ENCODE measurements at regions not wholly inside any gene's neighbourhood (a gene's known extent, or its start where the extent isn't known, plus 50 kb on each side); places are given as distances from the start of the nearest gene placed in this dataset.

DNA sequence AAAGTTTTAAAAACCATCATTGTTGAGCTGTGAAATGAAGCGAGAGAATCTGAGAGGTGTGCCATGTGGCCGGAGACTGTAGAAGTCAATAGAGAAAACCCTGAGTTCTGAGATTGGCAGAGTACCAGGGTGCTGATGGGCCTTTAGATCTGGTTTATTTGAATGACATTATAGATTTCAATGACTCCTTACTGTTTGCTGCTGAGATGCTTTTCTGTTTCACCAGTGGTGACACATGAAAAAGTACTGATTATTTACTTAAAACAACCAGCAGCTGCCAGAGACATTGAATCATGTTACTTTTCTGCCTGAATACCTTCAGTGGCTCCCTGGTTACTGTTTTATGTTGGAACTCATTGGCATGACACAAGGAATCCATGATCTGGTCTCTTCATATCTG, 602.7 kb upstream of the ZNF804A start:
- Histone ChIP-seq H3K4me1 (no peaks in the 10 kb centered on the region), H3K27ac (no peak overlapping the region), H3K36me3 (no peaks in the 10 kb centered on the region), H3K4me3 (no peak overlapping the region), H3K27me3 (no peaks in the 10 kb centered on the region), H3K9me3 (no peaks in the 10 kb centered on the region)
- TF ChIP-seq POLR2AphosphoS5 (IDR thresholded peaks at IDR 0.05) (no peak), POLR2A (IDR thresholded peaks at IDR 0.05) (no peak), EP300 (IDR thresholded peaks at IDR 0.05) (no peak)
- TF ChIP-seq, protein P1, sequence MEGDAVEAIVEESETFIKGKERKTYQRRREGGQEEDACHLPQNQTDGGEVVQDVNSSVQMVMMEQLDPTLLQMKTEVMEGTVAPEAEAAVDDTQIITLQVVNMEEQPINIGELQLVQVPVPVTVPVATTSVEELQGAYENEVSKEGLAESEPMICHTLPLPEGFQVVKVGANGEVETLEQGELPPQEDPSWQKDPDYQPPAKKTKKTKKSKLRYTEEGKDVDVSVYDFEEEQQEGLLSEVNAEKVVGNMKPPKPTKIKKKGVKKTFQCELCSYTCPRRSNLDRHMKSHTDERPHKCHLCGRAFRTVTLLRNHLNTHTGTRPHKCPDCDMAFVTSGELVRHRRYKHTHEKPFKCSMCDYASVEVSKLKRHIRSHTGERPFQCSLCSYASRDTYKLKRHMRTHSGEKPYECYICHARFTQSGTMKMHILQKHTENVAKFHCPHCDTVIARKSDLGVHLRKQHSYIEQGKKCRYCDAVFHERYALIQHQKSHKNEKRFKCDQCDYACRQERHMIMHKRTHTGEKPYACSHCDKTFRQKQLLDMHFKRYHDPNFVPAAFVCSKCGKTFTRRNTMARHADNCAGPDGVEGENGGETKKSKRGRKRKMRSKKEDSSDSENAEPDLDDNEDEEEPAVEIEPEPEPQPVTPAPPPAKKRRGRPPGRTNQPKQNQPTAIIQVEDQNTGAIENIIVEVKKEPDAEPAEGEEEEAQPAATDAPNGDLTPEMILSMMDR (IDR thresholded peaks at IDR 0.05), result no peak
- WGBS, 2 donors, result 86 to 87% methylated on average over 2 of the region's 2 CpGs
- DNase-seq (no peak), ATAC-seq (ENCODE audit: low FRiP score in 2 of 2) (no peak)

DNA sequence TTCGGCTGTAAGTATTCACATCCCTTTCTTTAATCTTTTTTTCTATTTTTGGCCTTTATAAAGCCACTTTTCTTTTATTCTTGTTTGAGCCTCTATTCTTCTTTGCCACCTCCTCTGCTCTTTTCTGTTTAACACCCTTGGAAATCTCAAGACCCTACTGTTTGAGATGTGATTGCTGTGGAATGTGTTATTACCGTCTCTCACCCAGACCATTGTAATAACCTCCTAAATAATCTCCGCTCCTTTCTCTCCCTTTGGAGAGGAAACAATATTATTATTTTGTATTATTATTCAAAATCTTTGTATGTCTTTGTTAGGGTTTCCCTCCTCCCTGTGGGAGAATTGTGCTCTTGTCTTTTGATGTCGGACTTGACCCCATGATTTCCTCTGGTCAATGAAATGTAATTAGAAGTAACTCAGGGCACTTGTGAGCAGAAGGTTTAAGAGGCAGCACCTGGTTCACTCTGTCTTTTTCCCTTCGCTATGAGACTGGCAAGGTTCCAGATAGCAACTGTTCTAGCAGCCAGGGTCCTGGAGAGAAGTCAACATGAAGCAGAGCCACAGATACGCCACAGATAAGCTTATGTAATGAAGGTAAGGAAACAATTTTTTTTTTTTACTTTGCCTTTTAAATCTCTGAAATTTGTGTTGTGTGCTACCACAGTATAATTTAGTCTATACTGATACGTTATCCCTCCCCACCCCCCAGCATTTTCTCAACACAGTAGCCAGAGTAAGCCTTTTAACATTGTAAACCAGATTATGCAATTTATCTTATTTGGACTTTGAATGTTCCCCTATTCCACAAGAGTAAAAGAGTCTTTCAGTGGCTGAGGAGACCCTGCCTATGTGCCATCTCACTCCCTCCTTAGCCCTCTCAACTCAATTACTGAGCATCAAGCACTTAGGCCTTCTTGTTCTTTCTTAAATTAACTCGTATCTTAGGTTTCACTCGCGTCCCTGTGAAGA, 601.2 kb upstream of the ZNF804A start:
- Histone ChIP-seq H3K4me1 (no peaks in the 10 kb centered on the region), H3K9me3 (no peaks in the 10 kb centered on the region), H3K27me3 (no peaks in the 10 kb centered on the region), H3K4me3 (no peak overlapping the region), H3K27ac (no peak overlapping the region), H3K36me3 (no peaks in the 10 kb centered on the region)
- ATAC-seq (ENCODE audit: low FRiP score in 2 of 2) (no peak), DNase-seq (no peak)
- TF ChIP-seq POLR2AphosphoS5 (IDR thresholded peaks at IDR 0.05) (no peak), EP300 (IDR thresholded peaks at IDR 0.05) (no peak), POLR2A (IDR thresholded peaks at IDR 0.05) (no peak)
- TF ChIP-seq, protein P1 (IDR thresholded peaks at IDR 0.05), result no peak
- 60 to 65% methylated on average over 10 of the region's 10 CpGs for WGBS, 2 donors

DNA sequence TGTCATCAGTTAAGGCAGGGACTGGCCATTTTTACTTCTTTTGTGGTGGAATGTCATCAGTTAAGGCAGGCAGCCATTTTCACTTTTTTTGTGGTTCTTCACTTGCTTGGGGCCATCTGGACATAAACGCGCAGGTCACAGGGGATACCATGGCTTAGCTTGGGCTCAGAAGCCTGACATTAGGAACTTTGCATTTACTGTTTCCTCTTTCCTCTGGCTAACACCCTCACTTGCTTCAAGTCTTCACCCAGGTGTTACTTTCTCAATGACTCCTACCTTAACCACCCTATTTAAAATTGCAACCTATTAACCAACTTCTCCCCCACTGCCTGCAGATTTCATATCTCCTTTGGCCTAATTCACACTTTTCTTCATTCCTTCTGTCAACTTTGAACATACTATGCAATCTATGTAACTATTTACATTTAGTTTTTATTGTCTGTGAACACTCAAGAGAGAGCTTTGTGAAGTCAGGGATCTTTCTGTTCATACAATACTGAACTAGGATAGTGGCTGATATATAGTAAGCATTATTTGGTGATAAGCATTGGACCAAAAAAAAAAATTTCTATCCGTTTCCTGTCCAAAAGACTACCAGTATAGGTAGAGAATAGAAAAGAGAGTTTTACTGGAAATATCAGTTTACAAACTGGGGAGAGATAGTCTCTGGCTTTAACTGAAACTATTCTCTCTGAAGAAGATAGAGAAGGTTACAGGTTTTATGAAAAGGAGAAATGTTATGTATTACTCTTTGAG, 600.1 kb upstream of the ZNF804A start:
- no peak overlapping the region for H3K27ac ChIP-seq
- 89 to 90% methylated on average over 3 of the region's 3 CpGs for WGBS, 2 donors
- no peaks in the 10 kb centered on the region for H3K36me3 ChIP-seq
- ATAC-seq (ENCODE audit: low FRiP score in 2 of 2), result no peak
- H3K4me1 ChIP-seq, result no peaks in the 10 kb centered on the region
- TF ChIP-seq POLR2A (IDR thresholded peaks at IDR 0.05) (no peak), POLR2AphosphoS5 (IDR thresholded peaks at IDR 0.05) (no peak)
- TF ChIP-seq, protein P1 (IDR thresholded peaks at IDR 0.05), result no peak
- H3K9me3 ChIP-seq, result no peaks in the 10 kb centered on the region
- H3K4me3 ChIP-seq, result no peak overlapping the region
- H3K27me3 ChIP-seq, result no peaks in the 10 kb centered on the region
- no peak for DNase-seq

DNA sequence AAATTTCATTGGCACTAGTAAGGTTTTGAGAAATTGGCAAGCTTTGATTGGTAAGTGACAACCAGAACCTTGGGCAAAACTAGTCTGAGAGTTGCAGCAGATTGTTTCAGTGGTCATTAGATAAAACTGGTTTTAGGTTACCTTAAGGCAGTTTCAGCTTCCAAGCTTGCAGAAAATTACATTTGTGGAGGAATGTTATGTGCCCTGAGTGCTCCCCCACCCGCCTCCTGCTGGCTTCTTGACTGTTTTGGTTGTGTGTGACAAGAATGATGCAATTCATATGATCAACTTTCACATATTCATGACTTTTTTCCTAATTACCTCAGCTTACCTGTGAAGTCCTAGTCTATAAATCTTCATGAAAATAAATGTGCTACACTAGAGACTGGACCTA, 599.5 kb upstream of the ZNF804A start:
- DNase-seq (no peak), ATAC-seq (ENCODE audit: low FRiP score in 2 of 2) (no peak)
- no peaks in the 10 kb centered on the region for H3K9me3 ChIP-seq
- H3K4me3 ChIP-seq, result no peak overlapping the region
- no peak overlapping the region for H3K27ac ChIP-seq
- TF ChIP-seq POLR2A (IDR thresholded peaks at IDR 0.05), result no peak
- TF ChIP-seq POLR2AphosphoS5 (IDR thresholded peaks at IDR 0.05), result no peak
- TF ChIP-seq EP300 (IDR thresholded peaks at IDR 0.05), result no peak
- TF ChIP-seq, protein P1 (IDR thresholded peaks at IDR 0.05), result no peak
- 41 to 79% methylated on average over 1 of the region's 1 CpG for WGBS, 2 donors
- no peaks in the 10 kb centered on the region for H3K4me1 ChIP-seq
- no peaks in the 10 kb centered on the region for H3K36me3 ChIP-seq
- H3K27me3 ChIP-seq, result no peaks in the 10 kb centered on the region
